Fibroblast of skin of right quadriceps (primary cell): ENCODE measurements at regions not wholly inside any gene's neighbourhood (a gene's known extent, or its start where the extent isn't known, plus 50 kb on each side); places are given as distances from the start of the nearest gene placed in this dataset.

Experiments
- DNase-seq: peaks from one replicate; pipeline ENCODE4 v3.0.0-alpha.2; 2013

- DNase-seq = peak; percentile 90
Observed at GRCh38 chr16:86751076-86752030, 173.0 kb downstream of the FOXL1 start.

GRCh38 chr16:86752582-86753175 is 174.3 kb downstream of the FOXL1 start:
- no peak for DNase-seq

GRCh38 chr16:86753399-86753798 is 175.1 kb downstream of the FOXL1 start:
- no peak for DNase-seq

GRCh38 chr16:86755571-86756006 is 177.2 kb downstream of the FOXL1 start:
- DNase-seq = no peak

- DNase-seq = no peak
Observed at GRCh38 chr16:86756882-86757703, 178.7 kb downstream of the FOXL1 start.

GRCh38 chr16:86757704-86758040 is 179.3 kb downstream of the FOXL1 start:
- DNase-seq = no peak

- no peak for DNase-seq
Observed at GRCh38 chr16:86758932-86759331, 180.6 kb downstream of the FOXL1 start.

GRCh38 chr16:86761111-86762031 is 183.0 kb downstream of the FOXL1 start:
- DNase-seq = peak; percentile 83

GRCh38 chr16:86762095-86762494 is 183.7 kb downstream of the FOXL1 start:
- no peak for DNase-seq

GRCh38 chr16:86763819-86764218 is 185.5 kb downstream of the FOXL1 start:
- no peak for DNase-seq

GRCh38 chr16:86764551-86764950 is 186.2 kb downstream of the FOXL1 start:
- DNase-seq = no peak

GRCh38 chr16:86765389-86766026 is 187.2 kb downstream of the FOXL1 start:
- no peak for DNase-seq

- DNase-seq = no peak
Observed at GRCh38 chr16:86766700-86767099, 188.4 kb downstream of the FOXL1 start.

GRCh38 chr16:86768228-86768791 is 190.0 kb downstream of the FOXL1 start:
- no peak for DNase-seq

GRCh38 chr16:86768999-86769398 is 190.7 kb downstream of the FOXL1 start:
- DNase-seq = peak; percentile 66

- DNase-seq = peak; percentile 73
Observed at GRCh38 chr16:86771506-86772460, 193.4 kb downstream of the FOXL1 start.

- peak; percentile 97 for DNase-seq
Observed at GRCh38 chr16:86772671-86773353, 194.5 kb downstream of the FOXL1 start.

GRCh38 chr16:86773354-86773715 is 195.0 kb downstream of the FOXL1 start:
- no peak for DNase-seq

- no peak for DNase-seq
Observed at GRCh38 chr16:86774931-86775330, 196.6 kb downstream of the FOXL1 start.

GRCh38 chr16:86775511-86775921 is 197.2 kb downstream of the FOXL1 start:
- peak; percentile 33 for DNase-seq
